ENCODE measurements at regions not wholly inside any gene's neighbourhood (a gene's known extent, or its start where the extent isn't known, plus 50 kb on each side); places are given as distances from the start of the nearest gene placed in this dataset.

- POLR2A ChIA-PET (ENCODE audit: low non-redundant PET): no interaction called here
- no peak for TF ChIP-seq CTCF (conservative IDR thresholded peaks at IDR 0.05; ENCODE audit: low read depth)
- DNase-seq (ENCODE audit: low spot score): no peak
- H3K27ac ChIP-seq: no peak overlapping the region
- CTCF ChIA-PET: interaction anchor here (0.6 kb wide), 1 partner anchor 149 kb away, joined by 3 read pairs; no protein-coding TSS in a partner anchor
Observed at GRCh38 chr6:145319605-145320004, 415.7 kb downstream of the EPM2A start.

GRCh38 chr6:145323646-145324045 is 411.7 kb downstream of the EPM2A start:
- ChIA-PET CTCF (no interaction called here), POLR2A (ENCODE audit: low non-redundant PET) (no interaction called here)
- no peak overlapping the region for H3K27ac ChIP-seq
- DNase-seq (ENCODE audit: low spot score): no peak
- no peak for TF ChIP-seq CTCF (conservative IDR thresholded peaks at IDR 0.05; ENCODE audit: low read depth)

- ChIA-PET CTCF (interaction anchor here (0.6 kb wide), 1 partner anchor 225 kb away, joined by 3 read pairs; no protein-coding TSS in a partner anchor), POLR2A (ENCODE audit: low non-redundant PET) (no interaction called here)
- TF ChIP-seq CTCF (conservative IDR thresholded peaks at IDR 0.05; ENCODE audit: low read depth): no peak
- no peak for DNase-seq (ENCODE audit: low spot score)
- no peak overlapping the region for H3K27ac ChIP-seq
Observed at GRCh38 chr6:145327586-145327985, 407.7 kb downstream of the EPM2A start.

GRCh38 chr6:145329257-145329656 is 406.1 kb downstream of the EPM2A start:
- no peak for TF ChIP-seq CTCF (conservative IDR thresholded peaks at IDR 0.05; ENCODE audit: low read depth)
- CTCF ChIA-PET: interaction anchor here (0.5 kb wide), 1 partner anchor 36 kb away, joined by 3 read pairs; no protein-coding TSS in a partner anchor
- DNase-seq (ENCODE audit: low spot score): no peak
- no peak overlapping the region for H3K27ac ChIP-seq
- POLR2A ChIA-PET (ENCODE audit: low non-redundant PET): no interaction called here

GRCh38 chr6:145331066-145331465 is 404.3 kb downstream of the EPM2A start:
- no peak for TF ChIP-seq CTCF (conservative IDR thresholded peaks at IDR 0.05; ENCODE audit: low read depth)
- CTCF ChIA-PET: interaction anchor here (0.5 kb wide), 1 partner anchor 1372 kb away, joined by 4 read pairs; no protein-coding TSS in a partner anchor
- no peak overlapping the region for H3K27ac ChIP-seq
- POLR2A ChIA-PET (ENCODE audit: low non-redundant PET): no interaction called here
- no peak for DNase-seq (ENCODE audit: low spot score)

- no peak overlapping the region for H3K27ac ChIP-seq
- peak; percentile 11 for DNase-seq (ENCODE audit: low spot score)
- POLR2A ChIA-PET (ENCODE audit: low non-redundant PET): no interaction called here
- TF ChIP-seq CTCF (conservative IDR thresholded peaks at IDR 0.05; ENCODE audit: low read depth): no peak
- CTCF ChIA-PET: interaction anchor here (0.7 kb wide), 1 partner anchor 12 kb away, joined by 3 read pairs; no protein-coding TSS in a partner anchor
Observed at GRCh38 chr6:145332011-145332410, 403.3 kb downstream of the EPM2A start.

All from RWPE1 (cell line).